GM18502 (cell line): ENCODE measurements at regions not wholly inside any gene's neighbourhood (a gene's known extent, or its start where the extent isn't known, plus 50 kb on each side); places are given as distances from the start of the nearest gene placed in this dataset.

ENCODE experiments used
- ATAC-seq: cut with Tn5 transposase; IDR thresholded peaks from one replicate; pipeline ENCODE4 v1.9.1; 2021; ENCODE audit warnings: mild to moderate bottlenecking; ENCODE audit not compliant: unreplicated experiment, poor library complexity

- no peak for ATAC-seq
Observed at GRCh38 chr13:111598747-111599146, 278.3 kb downstream of the TEX29 start.

- no peak for ATAC-seq
Observed at GRCh38 chr13:111599791-111600190, 279.3 kb downstream of the TEX29 start.

- ATAC-seq: no peak
Observed at GRCh38 chr13:111602874-111603273, 282.4 kb downstream of the TEX29 start.

GRCh38 chr13:111604097-111604496, 283.7 kb downstream of the TEX29 start:
- no peak for ATAC-seq

- no peak for ATAC-seq
Observed at GRCh38 chr13:111608556-111608955, 288.1 kb downstream of the TEX29 start.

- ATAC-seq: no peak
Observed at GRCh38 chr13:111609631-111610030, 289.2 kb downstream of the TEX29 start.

- no peak for ATAC-seq
Observed at GRCh38 chr13:111610081-111610480, 289.6 kb downstream of the TEX29 start.

GRCh38 chr13:111610879-111611278, 290.4 kb downstream of the TEX29 start:
- no peak for ATAC-seq

GRCh38 chr13:111611651-111612050, 291.2 kb downstream of the TEX29 start:
- no peak for ATAC-seq

- ATAC-seq: no peak
Observed at GRCh38 chr13:111612886-111613285, 292.4 kb downstream of the TEX29 start.

- no peak for ATAC-seq
Observed at GRCh38 chr13:111614009-111614408, 293.6 kb downstream of the TEX29 start.

- no peak for ATAC-seq
Observed at GRCh38 chr13:111614613-111615012, 294.2 kb downstream of the TEX29 start.

- ATAC-seq: no peak
Observed at GRCh38 chr13:111616203-111616602, 295.8 kb downstream of the TEX29 start.

- ATAC-seq: no peak
Observed at GRCh38 chr13:111620166-111620565, 299.7 kb downstream of the TEX29 start.

- no peak for ATAC-seq
Observed at GRCh38 chr13:111620586-111620985, 300.1 kb downstream of the TEX29 start.

- no peak for ATAC-seq
Observed at GRCh38 chr13:111621164-111621563, 300.7 kb downstream of the TEX29 start.

- no peak for ATAC-seq
Observed at GRCh38 chr13:111622051-111622531, 301.6 kb downstream of the TEX29 start.

GRCh38 chr13:111623208-111623607, 302.8 kb downstream of the TEX29 start:
- no peak for ATAC-seq

GRCh38 chr13:111623743-111624505, 303.5 kb downstream of the TEX29 start:
- ATAC-seq: no peak

GRCh38 chr13:111625526-111626315, 305.3 kb downstream of the TEX29 start:
- no peak for ATAC-seq
